ENCODE measurements at regions not wholly inside any gene's neighbourhood (a gene's known extent, or its start where the extent isn't known, plus 50 kb on each side); places are given as distances from the start of the nearest gene placed in this dataset.

DNA sequence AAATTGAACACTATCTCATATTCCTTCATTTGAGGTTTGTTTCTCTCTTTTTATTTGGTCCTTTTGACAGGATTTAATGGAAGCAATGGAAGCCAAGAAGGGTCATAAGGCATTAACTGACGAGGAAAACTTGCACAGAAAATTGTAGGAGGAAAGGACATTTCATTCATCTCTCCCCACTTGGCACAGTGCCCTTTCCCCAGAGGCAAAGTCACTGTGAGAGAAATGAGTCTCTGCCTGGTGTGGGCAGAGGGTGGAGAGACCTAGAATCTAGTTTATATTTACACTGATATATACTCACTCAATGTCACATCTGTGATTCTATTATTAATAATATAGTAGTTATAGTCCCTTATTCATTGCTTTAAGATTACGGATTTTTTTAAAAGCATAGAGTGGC lies 324.6 kb upstream of the IL12A start:
- ATAC-seq: no peak
- Mint-ChIP-seq H3K36me3 (no peaks in the 10 kb centered on the region), H3K27ac (no peak overlapping the region), H3K4me3 (no peak overlapping the region), H3K9me3 (peaks cover 0 to 10% (median 2%) of the 10 kb centered on the region in 11 donors), H3K27me3 (peaks cover 0 to 10% (median 4%) of the 10 kb centered on the region in 5 donors), H3K4me1 (no peaks in the 10 kb centered on the region)
- DNase-seq: no peak
- no peak overlapping the region for H3K27ac ChIP-seq (ENCODE audit: low read depth, low read length)
- H3K27me3 ChIP-seq (ENCODE audit: control insufficient read depth in 2 of 2, insufficient read depth in 2 of 2, low read length in 2 of 2): no peaks in the 10 kb centered on the region
- POLR2A ChIA-PET: no interaction called here
- intact Hi-C loops (cut with micrococcal nuclease): no loop called here
- H3K9me3 ChIP-seq (ENCODE audit: control insufficient read depth in 2 of 3, low read length in 3 of 3): no peaks in the 10 kb centered on the region
- H3K36me3 ChIP-seq (ENCODE audit: control insufficient read depth in 2 of 3, insufficient read depth in 3 of 3, low read length in 3 of 3): no peaks in the 10 kb centered on the region
- CTCF ChIA-PET: no interaction called here
- H3K4me1 ChIP-seq (ENCODE audit: control insufficient read depth in 2 of 2, insufficient read depth in 2 of 2, low read length in 2 of 2): no peaks in the 10 kb centered on the region
- H3K4me3 ChIP-seq (ENCODE audit: low read length): no peak overlapping the region

DNA sequence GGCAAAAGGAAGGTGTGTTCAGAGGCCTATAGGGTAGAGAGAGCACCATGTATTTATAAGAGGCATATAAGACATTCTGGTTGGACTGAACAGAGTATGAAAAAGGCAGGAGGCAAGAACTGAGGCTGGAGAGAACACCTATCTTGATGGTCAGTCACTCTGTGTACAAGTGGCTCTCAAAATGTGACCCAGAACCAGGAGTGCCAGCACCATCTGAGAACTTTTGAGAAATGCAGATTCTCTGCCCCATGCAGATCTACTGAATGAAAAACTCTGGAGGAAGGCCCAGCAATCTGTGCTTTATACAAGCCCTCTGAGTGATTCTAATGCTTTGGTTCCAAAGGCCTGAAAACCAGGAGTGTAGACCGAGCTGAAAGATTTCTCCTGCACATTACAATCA lies 324.0 kb upstream of the IL12A start:
- POLR2A ChIA-PET: no interaction called here
- H3K4me1 ChIP-seq (ENCODE audit: control insufficient read depth in 2 of 2, insufficient read depth in 2 of 2, low read length in 2 of 2): no peaks in the 10 kb centered on the region
- no peak for ATAC-seq

DNA sequence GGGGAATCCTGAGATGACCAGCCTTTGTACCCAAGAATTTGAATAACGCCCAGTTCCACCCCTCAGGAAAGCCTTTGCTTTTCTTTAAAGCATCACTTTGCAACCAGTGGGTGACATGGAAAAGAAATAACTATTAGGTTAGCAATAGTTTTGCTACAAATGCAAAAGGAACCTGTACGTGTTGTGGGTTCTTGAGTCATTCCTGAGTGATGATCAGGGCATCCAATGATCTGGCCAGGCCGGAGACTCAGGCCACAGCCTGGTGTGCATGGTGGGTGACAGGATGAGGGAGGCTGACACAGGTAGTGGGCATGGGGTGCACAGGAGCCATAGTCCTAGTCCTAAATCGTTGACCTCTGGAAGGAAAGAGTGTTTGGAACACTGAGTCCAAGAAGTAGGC lies 321.4 kb upstream of the IL12A start:
- H3K27me3 ChIP-seq (ENCODE audit: control insufficient read depth in 2 of 2, insufficient read depth in 2 of 2, low read length in 2 of 2): no peaks in the 10 kb centered on the region
- no peaks in the 10 kb centered on the region for H3K4me1 Mint-ChIP-seq
- no peaks in the 10 kb centered on the region for H3K36me3 ChIP-seq (ENCODE audit: control insufficient read depth in 2 of 3, insufficient read depth in 3 of 3, low read length in 3 of 3)
- H3K27ac Mint-ChIP-seq: no peak overlapping the region
- no peak overlapping the region for H3K27ac ChIP-seq (ENCODE audit: low read depth, low read length)
- peaks cover 0 to 10% (median 5%) of the 10 kb centered on the region in 5 donors for H3K27me3 Mint-ChIP-seq
- H3K36me3 Mint-ChIP-seq: no peaks in the 10 kb centered on the region
- DNase-seq: no peak
- H3K4me3 ChIP-seq (ENCODE audit: low read length): no peak overlapping the region
- H3K4me1 ChIP-seq (ENCODE audit: control insufficient read depth in 2 of 2, insufficient read depth in 2 of 2, low read length in 2 of 2): no peaks in the 10 kb centered on the region
- no peaks in the 10 kb centered on the region for H3K9me3 ChIP-seq (ENCODE audit: control insufficient read depth in 2 of 3, low read length in 3 of 3)
- POLR2A ChIA-PET: no interaction called here
- intact Hi-C loops (cut with micrococcal nuclease): no loop called here
- peaks cover 0 to 5% (median 0%) of the 10 kb centered on the region in 11 donors for H3K9me3 Mint-ChIP-seq
- CTCF ChIA-PET: no interaction called here
- no peak for ATAC-seq
- no peak overlapping the region for H3K4me3 Mint-ChIP-seq

More for the DNA sequence above, 324.0 kb upstream of the IL12A start:
- Mint-ChIP-seq H3K9me3 (peaks cover 0 to 10% (median 2%) of the 10 kb centered on the region in 11 donors), H3K27ac (no peak overlapping the region), H3K4me3 (no peak overlapping the region), H3K4me1 (no peaks in the 10 kb centered on the region), H3K36me3 (no peaks in the 10 kb centered on the region), H3K27me3 (peaks cover 0 to 10% (median 4%) of the 10 kb centered on the region in 5 donors)
- Histone ChIP-seq H3K36me3 (ENCODE audit: control insufficient read depth in 2 of 3, insufficient read depth in 3 of 3, low read length in 3 of 3) (no peaks in the 10 kb centered on the region), H3K4me3 (ENCODE audit: low read length) (no peak overlapping the region), H3K27ac (ENCODE audit: low read depth, low read length) (no peak overlapping the region), H3K9me3 (ENCODE audit: control insufficient read depth in 2 of 3, low read length in 3 of 3) (no peaks in the 10 kb centered on the region), H3K27me3 (ENCODE audit: control insufficient read depth in 2 of 2, insufficient read depth in 2 of 2, low read length in 2 of 2) (no peaks in the 10 kb centered on the region)
- CTCF ChIA-PET: no interaction called here
- intact Hi-C loops (cut with micrococcal nuclease): no loop called here
- DNase-seq: no peak

DNA sequence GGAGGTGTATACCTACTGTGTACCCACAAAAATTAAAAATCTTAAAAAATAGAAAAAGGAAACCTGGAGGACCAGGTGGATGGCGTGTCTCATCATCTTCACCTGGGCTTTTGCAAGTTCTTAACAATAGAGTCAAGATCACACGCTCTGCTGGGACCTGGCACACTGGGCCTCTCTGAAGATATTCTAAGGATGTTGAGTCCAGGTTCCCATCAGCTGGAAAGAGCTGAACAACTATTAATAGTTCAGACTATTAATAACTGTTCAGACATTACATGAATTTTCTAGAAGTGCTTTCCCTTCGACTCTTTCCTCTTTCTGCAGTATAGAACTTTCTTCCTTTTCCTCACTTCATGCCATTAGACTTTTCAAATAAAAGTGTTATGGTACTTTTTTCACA lies 320.2 kb upstream of the IL12A start:
- Mint-ChIP-seq H3K27me3 (peaks cover 0 to 10% (median 5%) of the 10 kb centered on the region in 5 donors), H3K27ac (no peak overlapping the region), H3K9me3 (peaks cover 0 to 4% (median 0%) of the 10 kb centered on the region in 11 donors), H3K4me3 (no peak overlapping the region), H3K4me1 (no peaks in the 10 kb centered on the region), H3K36me3 (no peaks in the 10 kb centered on the region)
- CTCF ChIA-PET: no interaction called here
- no peaks in the 10 kb centered on the region for H3K36me3 ChIP-seq (ENCODE audit: control insufficient read depth in 2 of 3, insufficient read depth in 3 of 3, low read length in 3 of 3)
- POLR2A ChIA-PET: no interaction called here
- no peaks in the 10 kb centered on the region for H3K9me3 ChIP-seq (ENCODE audit: control insufficient read depth in 2 of 3, low read length in 3 of 3)
- ATAC-seq (no peak), DNase-seq (no peak)
- intact Hi-C loops (cut with micrococcal nuclease): no loop called here
- H3K27ac ChIP-seq (ENCODE audit: low read depth, low read length): no peak overlapping the region
- H3K27me3 ChIP-seq (ENCODE audit: control insufficient read depth in 2 of 2, insufficient read depth in 2 of 2, low read length in 2 of 2): no peaks in the 10 kb centered on the region
- H3K4me3 ChIP-seq (ENCODE audit: low read length): no peak overlapping the region
- H3K4me1 ChIP-seq (ENCODE audit: control insufficient read depth in 2 of 2, insufficient read depth in 2 of 2, low read length in 2 of 2): no peaks in the 10 kb centered on the region

DNA sequence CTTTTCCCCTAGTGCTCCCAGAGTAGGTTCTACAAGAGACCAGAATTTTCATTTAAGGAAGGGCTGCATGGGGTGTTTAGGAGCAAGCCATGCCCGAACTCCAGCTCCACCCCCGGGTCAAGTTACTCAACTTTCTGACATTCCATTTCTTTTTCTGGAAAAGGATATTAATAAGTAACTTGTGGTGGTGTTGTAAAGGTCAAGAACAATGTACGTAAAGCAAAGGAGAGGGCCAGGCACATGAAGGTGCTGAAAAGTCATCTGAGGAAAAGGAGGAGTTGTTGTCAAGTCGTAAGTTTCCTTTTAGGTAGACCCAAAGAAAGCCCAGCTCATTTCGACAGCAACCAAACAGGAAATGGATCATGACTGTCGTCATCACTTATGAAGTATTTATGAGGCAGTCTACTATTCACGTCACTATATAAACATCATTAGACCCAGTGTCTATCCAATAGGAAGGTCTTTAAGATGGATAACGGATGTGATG lies 319.6 kb upstream of the IL12A start:
- Histone ChIP-seq H3K27ac (ENCODE audit: low read depth, low read length) (no peak overlapping the region), H3K27me3 (ENCODE audit: control insufficient read depth in 2 of 2, insufficient read depth in 2 of 2, low read length in 2 of 2) (no peaks in the 10 kb centered on the region), H3K36me3 (ENCODE audit: control insufficient read depth in 2 of 3, insufficient read depth in 3 of 3, low read length in 3 of 3) (no peaks in the 10 kb centered on the region), H3K9me3 (ENCODE audit: control insufficient read depth in 2 of 3, low read length in 3 of 3) (no peaks in the 10 kb centered on the region), H3K4me3 (ENCODE audit: low read length) (no peak overlapping the region), H3K4me1 (ENCODE audit: control insufficient read depth in 2 of 2, insufficient read depth in 2 of 2, low read length in 2 of 2) (no peaks in the 10 kb centered on the region)
- Mint-ChIP-seq H3K27me3 (peaks cover 0 to 10% (median 5%) of the 10 kb centered on the region in 5 donors), H3K4me1 (no peaks in the 10 kb centered on the region), H3K9me3 (peaks cover 0 to 4% (median 0%) of the 10 kb centered on the region in 11 donors), H3K36me3 (no peaks in the 10 kb centered on the region), H3K27ac (no peak overlapping the region), H3K4me3 (no peak overlapping the region)
- DNase-seq (no peak), ATAC-seq (no peak)
- intact Hi-C loops (cut with micrococcal nuclease): no loop called here
- ChIA-PET CTCF (no interaction called here), POLR2A (no interaction called here)

DNA sequence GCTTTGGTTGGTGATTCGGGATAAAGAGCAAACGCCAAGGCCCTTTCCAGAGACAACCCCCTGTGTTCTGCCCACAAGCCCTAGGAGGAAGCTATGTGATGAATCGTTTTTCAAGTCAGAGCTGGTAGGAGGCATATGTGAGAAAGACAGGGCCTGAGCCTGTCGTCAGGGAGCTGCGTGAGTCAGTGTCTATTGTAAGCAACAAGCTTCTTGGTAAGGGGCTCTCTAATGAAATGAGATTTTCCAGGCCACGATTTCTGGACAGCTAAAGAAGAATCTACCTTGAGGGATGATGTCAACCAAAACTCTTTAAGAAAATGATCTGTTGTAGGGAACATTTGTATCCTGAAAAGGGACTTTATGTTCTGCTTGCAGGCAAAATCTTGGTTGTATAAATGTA lies 318.9 kb upstream of the IL12A start:
- Mint-ChIP-seq H3K4me1 (no peaks in the 10 kb centered on the region), H3K27ac (no peak overlapping the region), H3K27me3 (peaks cover 0 to 10% (median 5%) of the 10 kb centered on the region in 5 donors), H3K4me3 (no peak overlapping the region), H3K9me3 (peaks cover 0 to 4% (median 0%) of the 10 kb centered on the region in 11 donors), H3K36me3 (no peaks in the 10 kb centered on the region)
- DNase-seq: no peak
- ChIA-PET POLR2A (no interaction called here), CTCF (interaction anchor here (0.8 kb wide), 1 partner anchor 16 kb away, joined by 3 read pairs; no protein-coding TSS in a partner anchor)
- Histone ChIP-seq H3K4me3 (ENCODE audit: low read length) (no peak overlapping the region), H3K36me3 (ENCODE audit: control insufficient read depth in 2 of 3, insufficient read depth in 3 of 3, low read length in 3 of 3) (no peaks in the 10 kb centered on the region), H3K4me1 (ENCODE audit: control insufficient read depth in 2 of 2, insufficient read depth in 2 of 2, low read length in 2 of 2) (no peaks in the 10 kb centered on the region), H3K27me3 (ENCODE audit: control insufficient read depth in 2 of 2, insufficient read depth in 2 of 2, low read length in 2 of 2) (no peaks in the 10 kb centered on the region), H3K27ac (ENCODE audit: low read depth, low read length) (no peak overlapping the region), H3K9me3 (ENCODE audit: control insufficient read depth in 2 of 3, low read length in 3 of 3) (no peaks in the 10 kb centered on the region)
- intact Hi-C loops (cut with micrococcal nuclease): no loop called here
- ATAC-seq: no peak

DNA sequence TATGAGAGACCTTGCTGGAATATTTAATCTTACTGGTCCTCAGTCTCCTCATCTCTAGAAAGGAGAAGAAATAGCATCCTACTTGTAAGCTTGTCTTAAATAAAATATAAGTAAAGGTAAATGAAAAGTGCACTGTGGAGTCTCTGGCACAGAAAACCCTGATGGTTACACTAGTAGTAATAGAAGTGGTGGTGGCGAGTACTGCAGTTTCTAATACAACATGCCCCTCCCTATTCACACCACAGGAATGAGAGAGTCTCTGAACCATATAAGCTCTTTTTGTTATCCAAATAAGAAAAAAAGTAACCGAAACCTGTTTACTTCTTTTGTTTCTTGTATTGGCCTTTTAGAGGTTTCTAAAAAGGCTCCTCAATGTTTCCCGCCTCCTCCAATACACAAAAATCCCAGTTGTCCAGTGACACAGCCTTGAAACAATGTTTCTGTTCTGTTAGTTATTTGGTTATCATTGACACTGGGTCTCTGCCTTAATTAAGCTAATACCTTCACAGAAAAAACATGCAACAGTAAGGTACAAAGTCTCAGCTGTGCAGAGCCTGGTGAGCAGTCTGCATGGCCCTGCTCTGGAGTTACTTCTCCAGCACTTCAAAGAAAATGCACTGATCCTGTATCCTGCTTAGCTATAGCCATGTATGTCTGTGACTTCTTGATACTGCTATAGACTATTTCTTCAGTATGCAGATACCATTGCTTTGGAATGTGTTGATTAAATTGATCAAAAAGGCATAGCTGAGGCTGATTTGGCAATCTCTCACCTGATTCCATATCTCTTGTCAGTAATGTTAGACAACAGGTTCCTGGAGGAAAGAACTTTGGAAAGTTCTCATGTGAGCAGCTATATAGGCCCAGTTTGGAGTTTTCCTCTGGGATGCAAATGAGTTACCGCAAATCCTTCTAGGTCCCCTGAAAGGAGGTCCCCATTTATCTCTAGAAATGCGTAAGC lies 315.6 kb upstream of the IL12A start:
- no peak for ATAC-seq
- intact Hi-C loops (cut with micrococcal nuclease): no loop called here
- no peaks in the 10 kb centered on the region for H3K27me3 ChIP-seq (ENCODE audit: control insufficient read depth in 2 of 2, insufficient read depth in 2 of 2, low read length in 2 of 2)

More for the DNA sequence above, 315.6 kb upstream of the IL12A start:
- no peaks in the 10 kb centered on the region for H3K4me1 Mint-ChIP-seq
- POLR2A ChIA-PET: no interaction called here
- H3K4me3 Mint-ChIP-seq: no peak overlapping the region
- Histone ChIP-seq H3K36me3 (ENCODE audit: control insufficient read depth in 2 of 3, insufficient read depth in 3 of 3, low read length in 3 of 3) (no peaks in the 10 kb centered on the region), H3K9me3 (ENCODE audit: control insufficient read depth in 2 of 3, low read length in 3 of 3) (no peaks in the 10 kb centered on the region), H3K27ac (ENCODE audit: low read depth, low read length) (no peak overlapping the region), H3K4me1 (ENCODE audit: control insufficient read depth in 2 of 2, insufficient read depth in 2 of 2, low read length in 2 of 2) (no peaks in the 10 kb centered on the region), H3K4me3 (ENCODE audit: low read length) (no peak overlapping the region)
- no peak overlapping the region for H3K27ac Mint-ChIP-seq
- peaks cover 0 to 19% (median 9%) of the 10 kb centered on the region in 5 donors for H3K27me3 Mint-ChIP-seq
- H3K9me3 Mint-ChIP-seq: peaks cover 0 to 4% (median 0%) of the 10 kb centered on the region in 11 donors
- CTCF ChIA-PET: no interaction called here
- DNase-seq: no peak
- H3K36me3 Mint-ChIP-seq: no peaks in the 10 kb centered on the region
